Left ventricle myocardium superior (tissue), 1 donor: ENCODE measurements at regions not wholly inside any gene's neighbourhood (a gene's known extent, or its start where the extent isn't known, plus 50 kb on each side); places are given as distances from the start of the nearest gene placed in this dataset.
"Not testable (repeated sequence)": the region's sequence is repeated elsewhere in the genome, so short reads cannot be mapped to it uniquely, and the experiment has no call there.

Experiments used
- ATAC-seq: fragments of 200-7000 bp; cut with Tn5 transposase; one replicate; pipeline ENCODE4 v1.9.1; 2020; ENCODE audit warnings: mild to moderate bottlenecking, moderate library complexity
- DNase-seq: peaks from one replicate; pipeline ENCODE4 v3.0.0-alpha.2; 2020
- intact Hi-C: fragments of 100-400 bp; cut with micrococcal nuclease; formaldehyde crosslinking; loops from one replicate; pipeline ENCODE4 v1.11.0; 2022
- donor health status: DM: no; HTN: yes; CAD: no; lungs with severe emphysema.

GRCh38 chr4:20196476-20196875 lies 55.2 kb upstream of the SLIT2 start:
- DNase-seq (no peak), ATAC-seq (no peak)
- intact Hi-C loops, result no loop called here

- intact Hi-C loops, result no loop called here
- DNase-seq (no peak), ATAC-seq (no peak)
Observed at GRCh38 chr4:20195071-20195885, 56.4 kb upstream of the SLIT2 start.

DNA sequence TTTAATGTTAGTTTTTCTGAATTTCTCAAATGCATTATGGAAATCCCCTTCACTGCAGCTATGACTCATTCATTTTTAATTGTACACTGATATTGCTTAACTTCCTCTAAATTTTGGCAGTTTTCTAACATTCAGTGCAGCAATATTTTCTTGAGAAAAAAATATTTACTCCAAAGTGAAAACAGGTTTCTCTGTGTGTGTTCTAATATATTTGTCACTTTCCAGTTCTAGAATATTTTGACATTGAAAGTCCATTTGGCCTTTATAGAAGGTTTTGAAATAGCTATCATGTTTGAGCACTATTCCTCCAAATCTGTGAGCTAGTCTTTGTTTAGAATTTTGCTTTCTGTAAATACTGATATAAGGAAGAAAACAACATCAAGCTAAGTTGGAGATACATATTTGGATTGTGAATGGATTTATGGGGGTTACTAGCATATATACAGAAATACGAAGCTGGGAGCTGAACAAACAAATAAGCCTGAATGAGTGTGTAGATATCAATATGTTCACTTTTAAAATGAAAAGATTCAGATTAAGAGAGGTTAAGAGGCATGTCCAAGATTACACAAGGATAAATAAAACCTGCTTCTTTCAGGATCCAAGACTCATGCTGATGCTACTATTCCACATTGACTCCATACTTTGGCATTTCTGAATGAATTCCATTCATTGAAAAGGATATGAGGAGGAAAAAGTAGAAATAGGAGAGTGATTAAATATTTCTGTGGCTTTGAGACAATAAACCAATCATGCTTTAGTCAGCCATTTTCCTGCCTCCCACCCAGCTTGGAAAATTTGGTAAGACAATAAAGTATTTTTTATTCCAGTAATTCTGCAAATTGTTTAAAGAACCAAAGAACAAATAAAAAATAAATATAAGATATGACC lies 57.3 kb upstream of the SLIT2 start:
- ATAC-seq (peak; percentile 88), DNase-seq (no peak)
- intact Hi-C loops, result no loop called here

- ATAC-seq (peak; percentile 64), DNase-seq (no peak)
- intact Hi-C loops, result no loop called here
Observed at GRCh38 chr4:20193141-20193936, 58.4 kb upstream of the SLIT2 start.

DNA sequence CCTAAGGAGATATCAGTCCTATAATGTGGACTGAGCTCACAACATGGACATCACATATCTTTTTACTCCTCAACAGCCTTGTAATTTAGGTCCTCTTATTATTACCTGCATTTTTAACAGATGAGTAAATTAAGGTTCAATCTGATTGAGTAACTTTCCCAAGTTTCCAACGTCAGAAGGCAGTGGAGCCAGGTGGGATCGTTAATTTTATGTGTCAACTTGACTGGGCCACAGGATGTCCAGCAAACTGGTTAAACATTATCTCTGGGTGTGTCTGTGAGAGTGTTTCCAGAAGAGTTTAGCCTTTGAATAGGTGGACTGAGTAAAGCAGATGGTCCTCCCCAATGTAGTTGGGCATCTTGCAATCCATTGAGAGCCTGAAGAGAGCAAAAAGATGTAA lies 59.0 kb upstream of the SLIT2 start:
- no peak for DNase-seq
- intact Hi-C loops, result no loop called here
- no peak for ATAC-seq

GRCh38 chr4:20185103-20185502 lies 66.6 kb upstream of the SLIT2 start:
- DNase-seq, result no peak
- ATAC-seq, result peak; percentile 70
- intact Hi-C loops, result no loop called here

- DNase-seq, ATAC-seq, intact Hi-C loops: not testable (repeated sequence)
Observed at GRCh38 chr4:20183131-20183530, 68.6 kb upstream of the SLIT2 start.

DNA sequence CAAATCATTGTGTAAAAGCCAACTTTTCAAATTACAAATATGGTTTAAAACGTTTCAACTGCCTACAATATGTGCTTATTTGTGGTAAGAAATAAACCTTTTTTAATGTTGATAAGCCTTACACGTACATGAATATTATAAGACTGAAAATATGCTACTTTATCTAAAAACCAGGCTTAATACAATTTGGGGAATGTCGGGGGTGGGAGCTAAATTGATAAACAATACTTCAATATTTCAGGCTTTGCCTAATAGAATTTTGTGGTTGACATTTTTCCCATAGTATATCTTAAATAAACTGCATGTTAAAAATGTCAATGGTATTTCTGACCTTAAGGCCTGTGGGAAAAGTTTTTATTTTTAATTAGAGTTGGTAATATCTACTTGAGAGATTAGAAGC lies 69.8 kb upstream of the SLIT2 start:
- DNase-seq, result no peak
- intact Hi-C loops, result no loop called here
- no peak for ATAC-seq

DNA sequence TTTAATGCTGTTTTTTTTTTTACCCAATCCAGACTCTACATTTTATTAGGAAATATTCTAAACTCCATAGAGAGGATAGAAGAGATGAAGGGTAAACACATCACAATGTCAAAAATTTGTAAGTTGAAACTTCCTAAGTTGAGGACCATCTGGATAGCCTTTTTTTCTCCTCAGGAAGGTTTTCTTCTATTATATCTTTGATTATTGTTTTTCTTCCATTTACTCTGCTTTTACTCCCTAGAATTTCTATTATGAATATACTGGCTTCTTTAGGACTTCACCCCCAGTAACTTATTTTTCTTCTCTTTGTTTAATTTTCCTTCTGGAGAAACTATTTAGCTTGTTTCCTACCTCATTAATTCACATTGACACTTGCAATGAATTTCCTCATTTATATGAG lies 71.2 kb upstream of the SLIT2 start:
- intact Hi-C loops, result no loop called here
- DNase-seq (no peak), ATAC-seq (no peak)

- DNase-seq, result no peak
- no peak for ATAC-seq
- intact Hi-C loops, result no loop called here
Observed at GRCh38 chr4:20178902-20179576, 72.7 kb upstream of the SLIT2 start.

DNA sequence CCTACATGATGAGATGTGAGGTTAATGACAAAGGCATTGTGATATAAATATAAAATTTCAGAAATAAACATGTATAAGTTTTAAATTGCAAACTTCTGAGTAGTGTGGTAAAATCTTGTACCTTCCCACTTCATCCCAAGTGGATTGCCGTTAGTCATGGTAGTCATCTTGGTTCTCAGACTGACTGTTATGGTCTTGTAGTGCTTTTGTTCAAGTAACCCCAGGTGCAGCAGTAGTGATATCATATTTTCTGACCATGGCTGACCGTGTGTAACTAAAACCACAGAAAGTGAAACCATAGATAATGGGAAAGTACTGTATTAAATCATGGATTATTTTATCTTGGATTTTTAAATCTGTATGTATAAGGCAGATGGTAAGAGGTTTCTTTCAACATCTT lies 74.8 kb upstream of the SLIT2 start:
- no peak for ATAC-seq
- no peak for DNase-seq
- intact Hi-C loops, result no loop called here

DNA sequence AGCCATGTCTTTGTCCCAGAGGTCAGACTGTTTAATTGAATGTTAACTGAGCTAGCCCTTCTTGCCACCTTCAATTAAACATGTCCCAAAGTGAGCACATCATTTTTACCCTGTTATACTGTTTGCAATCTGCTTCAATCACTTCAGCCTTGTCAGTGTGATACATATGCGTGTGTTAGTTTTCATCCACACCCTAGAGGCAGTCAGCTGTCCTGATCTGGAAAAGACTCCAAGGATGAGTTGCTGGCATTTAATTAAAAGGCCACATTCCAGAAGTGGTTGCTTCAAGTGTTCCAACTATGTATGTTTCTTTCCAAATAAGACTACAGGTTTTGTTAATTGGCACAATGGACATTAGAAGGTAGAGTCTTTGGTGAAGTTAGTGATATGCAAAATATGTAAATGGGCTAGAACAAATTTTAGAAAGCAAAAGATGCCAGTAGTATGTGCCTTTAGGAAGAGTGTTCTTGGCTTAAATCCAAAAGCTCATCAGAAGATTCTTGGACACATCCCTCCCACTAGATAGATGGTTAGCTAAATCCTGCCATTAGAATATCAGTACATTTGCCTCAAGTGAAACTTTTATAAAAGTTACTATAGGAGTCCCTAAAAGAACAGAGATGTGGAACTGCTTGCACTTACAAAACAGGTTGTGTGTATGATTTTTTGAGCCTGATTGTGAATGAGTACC lies 79.5 kb upstream of the SLIT2 start:
- no peak for DNase-seq
- ATAC-seq, result no peak
- intact Hi-C loops, result no loop called here

- no peak for DNase-seq
- no peak for ATAC-seq
- intact Hi-C loops, result no loop called here
Observed at GRCh38 chr4:20166544-20166943, 85.2 kb upstream of the SLIT2 start.

DNA sequence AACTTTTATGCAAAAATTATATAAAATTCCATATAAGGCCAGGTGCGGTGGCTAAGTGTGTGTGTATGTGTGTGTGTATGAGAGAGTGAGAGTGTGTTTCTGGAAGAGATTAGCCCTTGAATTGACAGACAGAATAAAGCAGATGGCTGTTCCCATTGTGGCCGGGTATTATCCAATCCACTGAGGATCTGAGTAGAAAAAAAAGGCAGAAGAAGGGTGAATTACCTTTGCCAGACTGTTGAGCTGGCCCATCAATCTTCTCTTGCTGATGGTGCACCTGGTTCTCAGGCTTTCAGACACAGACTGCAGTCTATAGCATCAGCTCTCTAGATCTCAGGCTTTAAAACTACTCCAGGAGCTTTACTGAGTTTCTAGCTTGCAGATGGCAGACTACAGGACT lies 92.2 kb upstream of the SLIT2 start:
- no peak for ATAC-seq
- intact Hi-C loops, result no loop called here
- DNase-seq, result no peak

DNA sequence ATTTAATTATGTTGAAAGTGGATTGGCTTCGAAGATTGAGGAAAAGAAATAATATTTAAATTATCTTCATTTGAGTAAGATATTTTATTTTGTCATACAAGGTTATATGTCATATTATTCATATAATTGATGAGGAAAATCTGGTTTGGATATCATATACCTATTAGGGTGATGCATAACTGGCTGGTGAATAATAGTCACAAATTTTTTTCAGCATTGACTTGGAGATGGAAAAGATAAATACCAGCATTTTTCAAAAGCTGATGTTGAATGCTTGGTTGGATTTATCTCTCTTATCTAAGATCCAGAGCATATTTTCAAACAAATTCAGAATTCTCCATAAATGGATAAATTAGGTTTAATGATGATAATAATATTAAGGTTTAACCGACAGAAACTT lies 93.5 kb upstream of the SLIT2 start:
- intact Hi-C loops, result no loop called here
- no peak for DNase-seq
- no peak for ATAC-seq

GRCh38 chr4:20151436-20151835 lies 100.3 kb upstream of the SLIT2 start:
- ATAC-seq (no peak), DNase-seq (no peak)
- intact Hi-C loops, result no loop called here

DNA sequence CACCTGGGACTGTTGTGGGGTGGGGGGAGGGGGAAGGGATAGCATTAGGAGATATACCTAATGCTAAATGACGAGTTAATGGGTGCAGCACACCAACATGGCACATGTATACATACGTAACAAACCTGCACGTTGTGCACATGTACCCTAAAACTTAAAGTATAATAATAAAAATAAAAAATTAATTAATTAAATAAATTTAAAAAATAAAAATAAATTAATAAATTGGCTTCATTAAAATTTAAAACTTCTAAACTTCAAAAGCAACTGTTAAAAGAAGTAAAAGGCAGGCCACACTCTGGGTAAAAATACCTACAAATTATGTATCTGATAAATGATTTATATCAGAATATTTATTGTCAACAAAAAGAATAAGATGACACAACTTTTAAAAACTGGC lies 102.6 kb upstream of the SLIT2 start:
- DNase-seq, intact Hi-C loops, ATAC-seq: not testable (repeated sequence)

DNA sequence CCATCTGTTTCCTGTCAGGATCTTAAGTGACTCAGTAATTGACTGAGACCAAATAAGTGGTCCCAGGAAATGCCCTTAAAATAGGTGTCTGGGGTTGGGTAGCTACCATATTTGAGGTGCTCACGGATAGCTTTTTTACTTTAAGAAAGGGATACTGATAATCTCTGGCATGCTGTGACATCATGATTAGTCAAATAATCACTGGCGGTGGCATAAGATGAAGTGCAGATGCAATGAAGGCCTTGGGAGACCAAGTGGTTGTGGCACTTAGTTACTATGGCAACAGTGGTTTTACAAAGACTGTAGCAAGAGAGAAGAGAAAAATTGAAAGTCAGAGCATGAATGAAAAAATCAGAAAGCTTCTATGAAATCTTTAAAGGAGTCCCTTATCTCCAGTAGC lies 114.5 kb upstream of the SLIT2 start:
- ATAC-seq, result no peak
- no peak for DNase-seq
- intact Hi-C loops, result no loop called here

DNA sequence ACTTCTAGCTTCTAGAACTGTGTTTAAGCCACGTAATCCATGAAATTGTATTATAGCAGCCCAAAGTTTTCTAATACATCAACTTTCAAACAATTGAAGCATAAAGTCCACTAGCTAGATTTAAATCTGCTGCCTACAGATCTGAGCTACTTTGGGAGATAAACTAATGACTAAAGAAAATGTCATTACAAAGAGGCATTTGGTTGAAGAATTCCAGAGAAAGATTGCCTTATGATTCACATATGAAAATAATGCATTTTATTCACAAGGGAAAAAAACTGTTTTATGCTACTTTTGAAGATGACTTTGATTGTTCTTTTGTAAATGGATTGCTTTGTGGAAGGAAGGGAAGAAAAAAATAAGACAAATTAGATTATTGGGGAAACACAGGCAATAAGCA lies 124.1 kb upstream of the SLIT2 start:
- DNase-seq, result no peak
- ATAC-seq, result no peak
- intact Hi-C loops, result no loop called here
